GM19452 (cell line): ENCODE measurements at regions not wholly inside any gene's neighbourhood (a gene's known extent, or its start where the extent isn't known, plus 50 kb on each side); places are given as distances from the start of the nearest gene placed in this dataset.
"Not testable (repeated sequence)": the region's sequence is repeated elsewhere in the genome, so short reads cannot be mapped to it uniquely, and the experiment has no call there.

Experiments used
- ATAC-seq: cut with Tn5 transposase; IDR thresholded peaks from one replicate; pipeline ENCODE4 v1.9.1; 2021; ENCODE audit not compliant: unreplicated experiment

DNA sequence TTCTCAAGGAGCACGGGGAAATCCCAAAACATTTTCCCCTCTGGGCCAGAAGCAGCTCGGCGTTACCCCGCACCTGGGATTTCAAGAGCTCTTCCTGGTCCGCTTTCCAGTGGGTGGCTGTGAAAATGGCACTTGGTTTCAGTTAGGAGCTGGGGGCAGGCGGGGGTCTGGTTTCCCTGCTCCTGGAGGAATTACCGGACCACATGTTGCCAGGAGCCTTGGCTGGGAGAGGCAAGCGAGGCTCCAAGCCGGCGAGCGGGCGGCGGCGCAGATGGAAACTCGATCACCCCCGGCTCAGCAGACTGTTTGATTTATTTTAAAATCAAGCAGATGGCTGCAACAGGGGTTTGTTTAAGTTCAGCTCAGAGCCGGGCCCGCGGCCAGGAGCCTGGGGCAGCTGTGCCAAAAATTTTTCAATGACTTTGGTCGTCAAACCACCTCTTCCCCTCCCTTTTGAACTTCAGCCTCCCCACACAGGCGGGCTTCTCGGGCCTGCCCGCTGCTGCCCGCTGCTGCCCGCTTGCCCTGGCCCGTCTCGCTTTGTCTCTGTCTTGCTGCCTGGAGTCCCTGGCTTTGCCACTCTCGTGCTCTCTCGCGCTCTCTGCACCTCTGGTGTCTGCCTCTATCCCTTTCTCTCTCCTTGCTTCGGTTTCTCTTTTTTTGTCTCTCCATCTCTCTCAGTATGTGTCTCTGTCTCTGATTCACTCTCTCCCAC is 108.0 kb upstream of the CIBAR2 start:
- no peak for ATAC-seq

- no peak for ATAC-seq
These were observed 108.9 kb upstream of the CIBAR2 start for GRCh38 chr16:85220964-85221731.

DNA sequence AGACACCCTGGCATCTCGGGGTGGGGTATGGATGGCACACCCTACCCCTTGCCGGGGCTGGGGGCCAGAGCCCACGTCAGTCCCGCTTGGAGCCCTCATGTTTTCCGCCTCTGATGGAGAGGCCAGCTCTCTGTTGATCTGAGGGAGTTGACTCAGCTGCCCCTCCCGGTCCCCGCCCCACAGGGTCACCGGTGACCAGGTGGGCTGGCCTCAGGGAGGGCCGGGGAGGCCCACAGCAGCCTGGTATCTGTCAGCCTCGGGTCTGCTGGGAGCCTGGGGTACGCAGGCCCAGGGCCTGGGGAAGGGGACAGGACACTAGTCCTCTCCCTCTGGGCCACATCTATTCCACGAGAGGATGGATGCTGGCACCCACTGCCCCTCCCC is 109.5 kb upstream of the CIBAR2 start:
- ATAC-seq = no peak

DNA sequence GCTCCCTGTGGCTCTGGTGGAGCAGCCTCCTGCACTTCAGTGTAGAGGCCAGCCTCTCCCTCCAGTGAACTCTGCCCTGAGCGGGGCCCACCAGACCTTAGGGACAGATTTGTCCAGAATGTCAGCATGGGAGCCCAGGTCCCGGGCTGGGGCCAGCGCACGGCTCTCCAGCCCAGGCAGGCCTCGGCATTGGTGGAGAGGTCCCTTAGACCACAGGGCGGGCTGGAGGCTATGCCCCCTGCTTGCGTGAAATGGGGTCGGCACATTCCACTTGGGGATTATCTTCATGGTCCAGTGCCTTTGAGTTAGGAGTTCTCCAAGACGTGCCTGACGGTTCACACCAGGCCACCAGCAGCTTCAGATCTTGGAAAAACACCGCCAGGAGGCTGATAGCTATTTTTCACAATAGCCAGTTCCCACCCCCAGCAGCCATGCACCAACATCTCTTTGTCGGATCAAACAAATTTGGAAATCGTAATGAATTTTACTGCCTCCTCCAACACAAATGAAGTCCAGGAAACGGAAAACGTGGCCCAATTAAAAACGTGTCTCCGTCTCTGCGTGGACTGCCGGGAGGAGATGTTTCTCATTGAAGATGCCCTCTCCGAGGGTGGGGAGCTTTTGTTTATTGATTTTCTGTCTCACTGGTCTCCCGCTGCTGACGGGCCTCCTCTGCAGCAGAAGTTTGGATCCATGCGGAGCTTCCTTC is 110.0 kb upstream of the CIBAR2 start:
- no peak for ATAC-seq

- ATAC-seq = no peak
These were observed 113.0 kb upstream of the CIBAR2 start for GRCh38 chr16:85225257-85225656.

DNA sequence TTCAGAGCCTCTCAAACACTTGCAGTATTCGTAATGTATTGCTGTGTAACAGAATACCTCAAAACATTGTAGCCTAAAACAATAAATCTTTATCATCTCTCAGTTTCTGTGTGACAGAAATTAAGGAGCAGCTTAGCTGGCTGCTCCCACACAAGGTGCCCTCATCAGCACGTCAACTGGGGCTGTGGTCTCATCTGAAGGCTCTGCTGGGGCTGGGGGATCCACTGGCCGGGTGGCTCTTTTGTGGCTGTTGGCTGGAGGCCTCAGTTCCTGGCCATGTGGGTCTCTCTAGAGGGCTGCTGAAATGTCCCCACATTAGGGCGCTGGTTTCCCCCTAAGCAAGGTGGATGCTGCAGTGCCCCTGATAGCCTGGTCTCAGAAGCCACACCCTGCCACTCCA is 113.4 kb upstream of the CIBAR2 start:
- ATAC-seq = no peak

DNA sequence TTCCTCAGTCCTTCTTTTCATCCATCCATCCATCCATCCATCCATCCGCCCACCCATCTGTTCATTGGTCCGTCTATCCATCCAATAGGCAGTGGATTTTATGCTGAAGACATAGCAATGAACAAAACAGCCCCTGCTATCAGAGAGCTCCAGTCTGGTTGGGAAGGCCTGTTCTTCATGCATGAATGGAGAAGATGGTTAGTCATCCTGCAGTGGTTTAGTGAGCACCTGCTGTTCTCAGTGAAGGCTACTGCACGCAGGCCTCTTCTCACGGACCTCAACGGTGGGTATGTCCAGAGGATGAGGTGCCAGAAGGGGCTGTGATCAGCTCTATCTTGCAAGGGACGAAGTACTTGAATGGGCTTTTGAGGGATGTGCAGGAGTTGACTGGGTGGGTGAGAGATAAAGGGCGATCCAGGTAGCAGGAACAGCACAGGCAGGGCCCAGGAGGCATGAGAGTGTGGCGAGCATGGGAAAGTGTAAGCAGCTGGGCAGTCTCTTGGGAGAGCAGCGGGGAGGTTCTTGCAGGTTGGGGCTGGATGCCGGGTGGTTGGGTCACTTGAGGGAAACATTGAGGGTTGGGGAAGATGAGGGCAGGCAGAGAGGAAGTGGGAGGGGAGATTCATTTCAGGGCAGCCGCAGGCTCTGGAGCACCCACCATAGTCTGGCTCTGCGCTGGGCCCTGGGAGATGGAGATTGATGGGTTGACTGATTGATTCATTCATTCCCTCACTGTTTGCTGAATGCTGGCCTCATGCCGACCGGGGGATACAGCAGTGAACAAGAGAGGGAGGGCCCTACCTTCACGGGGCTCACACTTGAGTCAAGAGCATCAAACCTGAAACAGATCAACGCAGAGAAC is 115.0 kb upstream of the CIBAR2 start:
- ATAC-seq = peak; percentile 80

GRCh38 chr16:85227946-85228862 is 115.9 kb upstream of the CIBAR2 start:
- no peak for ATAC-seq

- no peak for ATAC-seq
These were observed 116.7 kb upstream of the CIBAR2 start for GRCh38 chr16:85228970-85229430.

DNA sequence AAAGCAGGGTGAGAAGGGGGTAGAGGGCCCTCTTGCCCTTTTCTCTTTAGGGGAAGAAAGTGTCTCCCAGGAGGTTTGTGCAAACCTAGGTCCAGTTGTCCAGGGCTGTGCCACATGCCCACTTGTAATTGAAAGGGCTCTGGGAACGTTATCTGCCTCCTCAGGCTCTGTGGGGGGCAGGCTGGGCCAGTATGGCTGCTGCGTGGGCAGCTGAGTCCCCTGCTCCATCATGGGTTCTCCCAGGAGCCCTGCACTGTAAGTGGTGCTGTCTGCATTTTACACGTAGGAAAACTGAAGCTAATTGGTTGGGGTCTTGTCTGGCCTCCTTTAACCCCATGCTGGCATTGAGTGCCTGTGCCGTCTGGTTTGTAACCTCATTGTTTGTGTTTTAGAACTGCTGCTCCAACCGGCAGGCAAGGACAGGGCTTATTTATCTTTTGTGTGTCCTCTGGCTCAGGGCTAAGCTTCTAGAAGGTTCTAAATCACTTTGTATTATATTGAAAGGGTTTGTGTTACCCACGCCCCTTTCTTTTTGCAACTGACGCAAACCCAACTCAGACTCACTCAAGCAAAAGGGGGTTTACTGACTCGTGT is 117.7 kb upstream of the CIBAR2 start:
- no peak for ATAC-seq

GRCh38 chr16:85230764-85231383 is 118.6 kb upstream of the CIBAR2 start:
- ATAC-seq = not testable (repeated sequence)

DNA sequence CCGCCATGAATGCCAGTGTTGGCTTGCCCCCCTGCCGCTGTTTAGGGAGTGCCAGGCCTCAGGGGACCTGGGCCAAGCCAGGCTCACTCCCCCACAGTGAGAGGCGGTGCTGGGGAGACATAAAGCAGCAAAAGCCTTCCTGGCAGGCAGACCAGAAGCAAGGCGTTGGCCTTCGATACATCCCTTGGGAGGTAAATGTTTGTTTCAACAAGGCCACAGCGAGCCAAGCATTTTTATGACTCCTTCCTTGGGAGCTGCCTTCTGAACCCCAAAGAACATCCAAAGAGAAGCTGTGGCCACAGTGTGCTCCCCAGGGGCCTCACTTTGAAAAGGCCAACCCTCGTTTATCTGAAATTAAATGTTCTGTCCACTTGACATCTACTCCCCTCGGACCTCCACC is 119.7 kb upstream of the CIBAR2 start:
- no peak for ATAC-seq

DNA sequence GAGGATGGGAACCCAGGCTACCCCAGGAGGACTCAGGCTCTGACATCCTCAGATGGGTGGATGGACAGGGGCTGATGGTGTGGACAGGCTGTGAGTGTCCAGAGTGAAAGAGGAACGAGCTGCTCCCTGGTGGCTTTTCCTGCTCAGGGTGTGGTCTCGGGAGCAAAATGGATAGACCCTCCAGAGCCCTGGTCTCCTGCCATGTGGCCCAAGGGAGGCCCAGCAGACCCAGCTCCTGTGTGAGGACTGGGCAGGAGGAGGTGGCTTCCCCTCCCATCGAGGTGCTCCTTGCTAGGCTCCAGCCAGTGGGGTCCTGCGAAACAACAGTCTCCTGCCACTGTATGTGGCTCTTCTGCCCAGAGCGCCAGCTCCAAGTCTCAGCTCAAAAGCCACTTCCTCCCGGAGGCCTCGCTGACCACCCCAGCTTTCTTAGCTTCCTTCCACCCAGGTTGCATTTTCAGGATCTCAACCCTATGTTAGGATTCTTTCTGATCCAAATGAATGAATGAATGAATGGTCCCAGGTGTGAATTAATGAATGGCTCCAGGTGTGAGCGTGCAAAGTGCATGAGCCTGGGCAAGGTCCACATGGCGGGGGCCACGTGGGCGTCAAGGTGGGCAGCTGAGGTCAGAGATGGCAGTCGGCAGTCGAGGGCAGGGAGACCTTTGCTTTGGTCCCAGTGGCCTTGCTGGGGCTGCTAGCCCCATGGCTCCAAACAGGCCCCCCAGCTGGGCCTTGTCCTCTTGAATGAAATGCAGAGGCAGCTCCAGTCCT is 120.3 kb upstream of the CIBAR2 start:
- no peak for ATAC-seq

- no peak for ATAC-seq
These were observed 121.2 kb upstream of the CIBAR2 start for GRCh38 chr16:85233516-85233915.

- ATAC-seq = no peak
These were observed 122.3 kb upstream of the CIBAR2 start for GRCh38 chr16:85234310-85235204.

GRCh38 chr16:85235991-85236817 is 123.9 kb upstream of the CIBAR2 start:
- no peak for ATAC-seq

- no peak for ATAC-seq
These were observed 124.5 kb upstream of the CIBAR2 start for GRCh38 chr16:85236818-85237150.
